GM12878 (cell line): ENCODE measurements at regions not wholly inside any gene's neighbourhood (a gene's known extent, or its start where the extent isn't known, plus 50 kb on each side); places are given as distances from the start of the nearest gene placed in this dataset.

Experiments
- ATAC-seq: fragments of 200-7000 bp; cut with Tn5 transposase; 3 replicates; pipeline ENCODE4 v1.9.1; 2020; ENCODE audit warnings: mild to moderate bottlenecking, moderate library complexity
- BruUV-seq: library from RNA; stranded (reverse); fragments of 400-500 nt; replicated peaks from 2 replicates; lab custom pipeline; 2021; lab: Mats Ljungman, UMichigan
- CTCF ChIA-PET: fragments of 300-600 bp; sonication (Branson Sonifier 250); formaldehyde crosslinking; extraction: SDS; loops from one replicate; lab custom pipeline; 2021; ENCODE audit warnings: inconsistent platforms; lab: Yijun Ruan, JAX
- POLR2A ChIA-PET: fragments of 350-600 bp; formaldehyde crosslinking; extraction: SDS; loops from one replicate; lab custom pipeline; 2021; ENCODE audit warnings: inconsistent platforms; lab: Charles Lee
- RAD21 ChIA-PET: fragments of 300-600 bp; sonication (Branson Sonifier 250); formaldehyde crosslinking; loops from one replicate; lab custom pipeline; 2023; ENCODE audit warnings: antibody characterized with exemption; ENCODE audit not compliant: unreplicated experiment; lab: Charles Lee
- SMC1A ChIA-PET: fragments of 300-600 bp; sonication (Branson Sonifier 250); formaldehyde crosslinking; loops from one replicate; lab custom pipeline; 2023; ENCODE audit not compliant: unreplicated experiment, uncharacterized antibody; lab: Charles Lee
- DNase-seq: peaks from one replicate; pipeline ENCODE4 v3.0.0-alpha.2; 2011; ENCODE audit warnings: low read depth, low spot score
- FAIRE-seq: peaks from 3 replicates; lab custom pipeline; 2011; peaks lifted over from hg19 to GRCh38; lab: Jason Lieb, UNC
- H2AFZ ChIP-seq: 2 replicates; pipeline ENCODE4 v1.6.0; 2011; ENCODE audit warnings: low read depth, low read length, control low read depth; ENCODE audit not compliant: control insufficient read depth
- H3K27ac ChIP-seq: 2 replicates; pipeline ENCODE4 v1.5.1; 2011; ENCODE audit warnings: control low read depth; ENCODE audit not compliant: control insufficient read depth, insufficient read depth
- H3K27me3 ChIP-seq, 2 experiments: replicated peaks in 1 of 2; 2 replicates each; pipeline versions ENCODE4 v1.6.0 to v1.6.1; 2011; ENCODE audit warnings: low read length in 1 of 2; ENCODE audit not compliant: control insufficient read depth in 2 of 2, insufficient read depth in 2 of 2
- H3K36me3 ChIP-seq, 2 experiments: 2 replicates each; pipeline ENCODE4 v1.5.1; 2011; ENCODE audit warnings: low read length in 1 of 2; ENCODE audit not compliant: control insufficient read depth in 2 of 2, insufficient read depth in 2 of 2
- H3K4me1 ChIP-seq: 2 replicates; pipeline ENCODE4 v1.6.1; 2011; ENCODE audit warnings: mild to moderate bottlenecking, low read length, moderate library complexity, mixed read lengths; ENCODE audit not compliant: control insufficient read depth, insufficient read depth
- H3K4me2 ChIP-seq: 2 replicates; pipeline ENCODE4 v1.6.0; 2011; ENCODE audit warnings: control low read depth; ENCODE audit not compliant: control insufficient read depth, insufficient read depth
- H3K4me3 ChIP-seq: fragments of 200-600 bp; sonication (generic); 2 replicates; pipeline ENCODE4 v1.5.1; 2016
- H3K79me2 ChIP-seq: 2 replicates; pipeline ENCODE4 v1.6.0; 2011; ENCODE audit warnings: low read length; ENCODE audit not compliant: control insufficient read depth, insufficient read depth
- H3K9ac ChIP-seq: 2 replicates; pipeline ENCODE4 v1.8.0; 2011; ENCODE audit warnings: low read length, control low read depth, mixed read lengths; ENCODE audit not compliant: control insufficient read depth, insufficient read depth
- H3K9me3 ChIP-seq: replicated peaks from 3 replicates; pipeline ENCODE4 v1.5.1; 2011; ENCODE audit warnings: mild to moderate bottlenecking, low read length; ENCODE audit not compliant: control insufficient read depth, insufficient read depth
- H4K20me1 ChIP-seq: 2 replicates; pipeline ENCODE4 v1.6.0; 2011; ENCODE audit not compliant: control insufficient read depth, insufficient read depth
- CBX3 ChIP-seq: fragments of 200-600 bp; sonication (generic); IDR thresholded peaks from 2 replicates; pipeline ENCODE4 v1.6.1; 2016; ENCODE audit warnings: low read depth, borderline replicate concordance
- CTCF ChIP-seq, 3 experiments: IDR thresholded peaks in 2 of 3; conservative IDR thresholded peaks in 1 of 3; 2 replicates each; pipeline ENCODE4 v1.5.1; 2011; ENCODE audit warnings: low read depth in 3 of 3, low read length in 3 of 3, mild to moderate bottlenecking in 3 of 3, control low read depth in 2 of 3, moderate library complexity in 2 of 3, inconsistent platforms in 1 of 3, mixed read lengths in 1 of 3; ENCODE audit not compliant: control insufficient read depth in 2 of 3, insufficient read depth in 1 of 3; ENCODE audit errors: extremely low read depth in 1 of 3
- E2F4 ChIP-seq: IDR thresholded peaks from 2 replicates; pipeline ENCODE4 v1.6.1; 2012; ENCODE audit warnings: low read depth, low read length, improper control_type of control experiment
- IKZF1 ChIP-seq: fragments of 450-650 bp; conservative IDR thresholded peaks from 2 replicates; pipeline ENCODE4 v1.6.1; 2017; ENCODE audit warnings: antibody characterized with exemption, mild to moderate bottlenecking
- IRF5 ChIP-seq: fragments of 450-650 bp; IDR thresholded peaks from 2 replicates; pipeline ENCODE4 v1.6.1; 2017; ENCODE audit warnings: borderline replicate concordance
- KLF5 ChIP-seq: fragments of 450-650 bp; IDR thresholded peaks from 2 replicates; pipeline ENCODE4 v1.6.1; 2014; ENCODE audit warnings: mild to moderate bottlenecking; ENCODE audit not compliant: partially characterized antibody
- NFIC ChIP-seq: IDR thresholded peaks from 2 replicates; pipeline ENCODE4 v1.6.1; 2012; ENCODE audit warnings: low read depth, mild to moderate bottlenecking, inconsistent platforms, low read length, moderate library complexity
- NFYA ChIP-seq: IDR thresholded peaks from 2 replicates; pipeline ENCODE4 v1.6.1; 2011; ENCODE audit warnings: low read depth, mild to moderate bottlenecking, low read length, improper control_type of control experiment, borderline replicate concordance
- NRF1 ChIP-seq: conservative IDR thresholded peaks from 2 replicates; pipeline ENCODE4 v1.6.1; 2011; ENCODE audit warnings: mild to moderate bottlenecking, low read depth, low read length, improper control_type of control experiment
- SMARCA5 ChIP-seq: fragments of 450-650 bp; IDR thresholded peaks from 2 replicates; pipeline ENCODE4 v1.6.1; 2017; ENCODE audit warnings: mild to moderate bottlenecking
- SMC3 ChIP-seq: IDR thresholded peaks from 2 replicates; pipeline ENCODE4 v1.6.1; 2011; ENCODE audit warnings: low read length, improper control_type of control experiment, borderline replicate concordance
- SPI1 ChIP-seq: IDR thresholded peaks from 2 replicates; pipeline ENCODE4 v1.6.1; 2011; ENCODE audit warnings: low read depth, mild to moderate bottlenecking, low read length, moderate library complexity, borderline replicate concordance; ENCODE audit not compliant: insufficient read depth
- SREBF2 ChIP-seq: IDR thresholded peaks from 2 replicates; pipeline ENCODE4 v1.6.1; 2012; ENCODE audit warnings: mild to moderate bottlenecking, low read length
- STAT3 ChIP-seq: IDR thresholded peaks from 2 replicates; pipeline ENCODE4 v1.6.1; 2011; ENCODE audit warnings: low read depth, low read length, improper control_type of control experiment
- ZBTB40 ChIP-seq: fragments of 450-650 bp; IDR thresholded peaks from 2 replicates; pipeline ENCODE4 v1.6.1; 2016; ENCODE audit warnings: mild to moderate bottlenecking, moderate library complexity, borderline replicate concordance
- ZSCAN29 ChIP-seq: fragments of 450-650 bp; IDR thresholded peaks from 2 replicates; pipeline ENCODE4 v1.6.1; 2017; ENCODE audit warnings: mild to moderate bottlenecking, moderate library complexity
- WGBS: methylation state at CpG from one replicate; pipeline ENCODE4 v1.1.6; 2016; ENCODE audit warnings: low lambda C conversion rate; ENCODE audit not compliant: insufficient replicate concordance, insufficient coverage; ENCODE audit errors: missing lambda C conversion rate; 5-methylcytosine and 5-hydroxymethylcytosine counted together
- in situ Hi-C: fragments of 300-500 bp; cut with MboI; formaldehyde crosslinking; loops from 9 replicates; pipeline ENCODE4 v1.14.3; 2018; ENCODE audit warnings: mixed read lengths
- intact Hi-C: fragments of 100-400 bp; cut with micrococcal nuclease; formaldehyde crosslinking; loops from one replicate; pipeline ENCODE4 v1.14.2; 2022; ENCODE audit not compliant: unreplicated experiment

GRCh38 chr2:23112517-23112916, 272.5 kb upstream of the KLHL29 start (continued):
- TF ChIP-seq SMC3: no peak
- no peak for TF ChIP-seq STAT3
- no peak for TF ChIP-seq SREBF2
- no peak for TF ChIP-seq NFYA
- no peak for TF ChIP-seq NRF1
- TF ChIP-seq SMARCA5: no peak
- TF ChIP-seq CBX3: no peak

GRCh38 chr2:23114299-23114698, 270.7 kb upstream of the KLHL29 start:
- H3K4me2 ChIP-seq: no peak overlapping the region
- ATAC-seq (no peak), FAIRE-seq (no peak), DNase-seq (no peak)
- no peaks in the 10 kb centered on the region for H3K79me2 ChIP-seq
- H3K27ac ChIP-seq: no peak overlapping the region
- H3K36me3 ChIP-seq: no peaks in the 10 kb centered on the region
- in situ Hi-C loops: no loop called here
- H3K4me1 ChIP-seq: no peaks in the 10 kb centered on the region
- WGBS: 0% methylated on average over 1 of the region's 1 CpG
- H2AFZ ChIP-seq: no peak overlapping the region
- intact Hi-C loops: no loop called here
- ChIA-PET POLR2A (no interaction called here), CTCF (no interaction called here), RAD21 (no interaction called here), SMC1A (no interaction called here)
- no peaks in the 10 kb centered on the region; a peak in 1 of 4 replicates for H3K27me3 ChIP-seq
- H3K4me3 ChIP-seq: no peak overlapping the region
- no TSS peak for BruUV-seq
- H4K20me1 ChIP-seq: no peaks in the 10 kb centered on the region
- no peaks in the 10 kb centered on the region for H3K9me3 ChIP-seq
- no peak overlapping the region for H3K9ac ChIP-seq
- no peak for TF ChIP-seq ZSCAN29
- no peak for TF ChIP-seq NFIC
- TF ChIP-seq IKZF1: no peak
- TF ChIP-seq ZBTB40: no peak
- TF ChIP-seq SPI1: no peak
- no peak for TF ChIP-seq E2F4
- TF ChIP-seq KLF5: no peak
- TF ChIP-seq STAT3: no peak
- TF ChIP-seq CTCF (IDR thresholded peaks at IDR 0.05 in 2 of 3, conservative IDR thresholded peaks at IDR 0.05 in 1 of 3; ENCODE audit: control insufficient read depth in 2 of 3, extremely low read depth in 1 of 3, insufficient read depth in 1 of 3, low read depth in 3 of 3, low read length in 3 of 3): no peak
- TF ChIP-seq IRF5: no peak
